ENCODE measurements at regions not wholly inside any gene's neighbourhood (a gene's known extent, or its start where the extent isn't known, plus 50 kb on each side); places are given as distances from the start of the nearest gene placed in this dataset.

DNA sequence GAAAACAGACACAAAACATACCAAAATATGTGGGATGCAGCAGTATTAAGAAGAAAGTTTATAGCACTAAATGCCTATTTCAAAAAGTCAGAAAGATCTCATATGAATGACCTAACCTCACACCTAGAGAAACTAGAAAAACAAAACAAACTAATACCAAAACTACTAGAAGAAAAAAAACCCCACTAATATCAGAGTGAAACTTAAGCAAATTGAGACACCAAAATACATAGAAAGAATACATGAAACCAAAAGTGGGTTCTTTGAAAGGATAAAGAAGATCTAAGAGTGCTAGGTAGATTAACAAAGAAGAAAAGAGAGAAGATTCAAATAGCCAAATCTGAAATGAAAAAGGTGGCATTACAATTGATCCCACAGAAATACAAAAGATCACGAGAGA lies 494.1 kb downstream of the SH2D4B start:
- TF ChIP-seq, protein P1, sequence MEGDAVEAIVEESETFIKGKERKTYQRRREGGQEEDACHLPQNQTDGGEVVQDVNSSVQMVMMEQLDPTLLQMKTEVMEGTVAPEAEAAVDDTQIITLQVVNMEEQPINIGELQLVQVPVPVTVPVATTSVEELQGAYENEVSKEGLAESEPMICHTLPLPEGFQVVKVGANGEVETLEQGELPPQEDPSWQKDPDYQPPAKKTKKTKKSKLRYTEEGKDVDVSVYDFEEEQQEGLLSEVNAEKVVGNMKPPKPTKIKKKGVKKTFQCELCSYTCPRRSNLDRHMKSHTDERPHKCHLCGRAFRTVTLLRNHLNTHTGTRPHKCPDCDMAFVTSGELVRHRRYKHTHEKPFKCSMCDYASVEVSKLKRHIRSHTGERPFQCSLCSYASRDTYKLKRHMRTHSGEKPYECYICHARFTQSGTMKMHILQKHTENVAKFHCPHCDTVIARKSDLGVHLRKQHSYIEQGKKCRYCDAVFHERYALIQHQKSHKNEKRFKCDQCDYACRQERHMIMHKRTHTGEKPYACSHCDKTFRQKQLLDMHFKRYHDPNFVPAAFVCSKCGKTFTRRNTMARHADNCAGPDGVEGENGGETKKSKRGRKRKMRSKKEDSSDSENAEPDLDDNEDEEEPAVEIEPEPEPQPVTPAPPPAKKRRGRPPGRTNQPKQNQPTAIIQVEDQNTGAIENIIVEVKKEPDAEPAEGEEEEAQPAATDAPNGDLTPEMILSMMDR (IDR thresholded peaks at IDR 0.05; ENCODE audit: insufficient read depth, low read depth, low read length), result no peak
- no peak for TF ChIP-seq EZH2 (IDR thresholded peaks at IDR 0.05; ENCODE audit: insufficient read depth, low read length)
- Mint-ChIP-seq H3K36me3 (ENCODE audit: low read depth, unreplicated experiment) (no peaks in the 10 kb centered on the region), H3K27me3 (ENCODE audit: low read depth, unreplicated experiment) (peaks cover 2% of the 10 kb centered on the region), H3K4me3 (ENCODE audit: unreplicated experiment) (no peak overlapping the region), H3K4me1 (ENCODE audit: low read depth, unreplicated experiment) (peaks cover 8% of the 10 kb centered on the region), H3K9me3 (ENCODE audit: unreplicated experiment) (peaks cover 9% of the 10 kb centered on the region), H3K27ac (ENCODE audit: unreplicated experiment) (no peak overlapping the region)
- no peak overlapping the region for H3K4me2 ChIP-seq (ENCODE audit: low read length)
- H3K9ac ChIP-seq (ENCODE audit: low read length), result no peak overlapping the region
- H3K27ac ChIP-seq (ENCODE audit: low read depth, low read length), result no peak overlapping the region
- no peak for FAIRE-seq
- H3K9me3 ChIP-seq (ENCODE audit: insufficient read depth, low read depth, low read length), result peaks cover 5% of the 10 kb centered on the region
- H3K4me1 ChIP-seq (ENCODE audit: insufficient read depth, low read length), result no peaks in the 10 kb centered on the region
- H3K4me3 ChIP-seq (ENCODE audit: insufficient read depth, low read depth, low read length), result no peak overlapping the region
- no peak for DNase-seq (ENCODE audit: low read depth)
- H4K20me1 ChIP-seq (ENCODE audit: insufficient read depth, low read length), result no peaks in the 10 kb centered on the region
- no peaks in the 10 kb centered on the region for H3K79me2 ChIP-seq (ENCODE audit: insufficient read depth, low read length)
- no peak overlapping the region for H2AFZ ChIP-seq (ENCODE audit: low read depth, low read length)
- H3K27me3 ChIP-seq (ENCODE audit: insufficient read depth, low read length), result no peaks in the 10 kb centered on the region
- H3K36me3 ChIP-seq (ENCODE audit: insufficient read depth, low read length), result no peaks in the 10 kb centered on the region

DNA sequence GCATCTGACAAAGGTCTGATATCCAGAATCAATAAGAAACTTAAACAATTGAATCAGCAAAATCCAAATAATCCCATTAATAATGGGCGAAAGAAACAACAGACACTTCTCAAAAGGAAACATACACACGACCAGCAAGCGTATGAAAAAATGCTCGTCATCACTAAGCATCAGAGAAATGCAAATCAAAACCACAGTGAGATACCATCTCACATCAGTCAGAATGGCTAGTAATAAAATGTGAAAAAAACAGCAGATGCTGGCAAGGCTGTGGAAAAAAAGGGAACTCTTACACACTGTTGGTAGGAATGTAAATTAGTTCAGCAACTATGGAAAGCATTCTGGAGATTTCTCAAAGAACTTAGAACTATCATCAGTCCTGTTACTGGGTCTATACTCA lies 496.7 kb downstream of the SH2D4B start:
- no peak overlapping the region for H3K4me2 ChIP-seq (ENCODE audit: low read length)
- H3K36me3 ChIP-seq (ENCODE audit: insufficient read depth, low read length), result no peaks in the 10 kb centered on the region
- H3K4me3 Mint-ChIP-seq (ENCODE audit: unreplicated experiment), result no peak overlapping the region
- no peaks in the 10 kb centered on the region for H4K20me1 ChIP-seq (ENCODE audit: insufficient read depth, low read length)
- H2AFZ ChIP-seq (ENCODE audit: low read depth, low read length), result no peak overlapping the region
- H3K36me3 Mint-ChIP-seq (ENCODE audit: low read depth, unreplicated experiment), result no peaks in the 10 kb centered on the region
- H3K27me3 ChIP-seq (ENCODE audit: insufficient read depth, low read length), result no peaks in the 10 kb centered on the region
- no peak overlapping the region for H3K9ac ChIP-seq (ENCODE audit: low read length)
- no peak overlapping the region for H3K4me3 ChIP-seq (ENCODE audit: insufficient read depth, low read depth, low read length)
- H3K4me1 Mint-ChIP-seq (ENCODE audit: low read depth, unreplicated experiment), result no peaks in the 10 kb centered on the region
- FAIRE-seq (no peak), DNase-seq (ENCODE audit: low read depth) (no peak)
- H3K9me3 ChIP-seq (ENCODE audit: insufficient read depth, low read depth, low read length), result peaks cover 2% of the 10 kb centered on the region
- no peaks in the 10 kb centered on the region for H3K4me1 ChIP-seq (ENCODE audit: insufficient read depth, low read length)
- peaks cover 6% of the 10 kb centered on the region for H3K9me3 Mint-ChIP-seq (ENCODE audit: unreplicated experiment)
- H3K27ac Mint-ChIP-seq (ENCODE audit: unreplicated experiment), result no peak overlapping the region
- H3K27me3 Mint-ChIP-seq (ENCODE audit: low read depth, unreplicated experiment), result peaks cover 2% of the 10 kb centered on the region
- H3K27ac ChIP-seq (ENCODE audit: low read depth, low read length), result no peak overlapping the region
- TF ChIP-seq EZH2 (IDR thresholded peaks at IDR 0.05; ENCODE audit: insufficient read depth, low read length), result no peak
- TF ChIP-seq, protein P1 (IDR thresholded peaks at IDR 0.05; ENCODE audit: insufficient read depth, low read depth, low read length), result no peak
- H3K79me2 ChIP-seq (ENCODE audit: insufficient read depth, low read length), result no peaks in the 10 kb centered on the region

DNA sequence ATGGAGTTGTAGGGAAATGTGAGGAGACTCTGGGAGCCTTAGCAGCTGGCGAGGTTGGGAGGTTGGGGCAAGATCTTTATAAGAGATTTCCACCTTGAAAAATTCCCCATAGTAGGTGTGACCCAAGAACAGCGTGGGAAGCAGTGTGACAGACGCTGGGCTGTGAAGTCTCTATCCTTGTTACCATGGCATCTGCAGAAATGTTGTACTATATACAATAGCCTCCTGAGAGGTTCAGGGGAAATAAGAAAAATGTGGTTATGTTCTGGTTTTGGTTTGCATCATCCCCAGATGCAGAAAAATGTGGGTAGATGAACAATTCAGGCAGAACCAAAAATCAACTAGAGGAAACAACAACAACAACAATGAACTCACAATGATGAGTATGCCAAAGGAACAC lies 498.6 kb downstream of the SH2D4B start:
- H3K4me3 Mint-ChIP-seq (ENCODE audit: unreplicated experiment), result no peak overlapping the region
- DNase-seq (ENCODE audit: low read depth) (no peak), FAIRE-seq (no peak)
- H3K27ac Mint-ChIP-seq (ENCODE audit: unreplicated experiment), result peak overlapping the region; percentile 66
- no peaks in the 10 kb centered on the region for H4K20me1 ChIP-seq (ENCODE audit: insufficient read depth, low read length)
- no peak overlapping the region for H3K4me2 ChIP-seq (ENCODE audit: low read length)
- H3K36me3 ChIP-seq (ENCODE audit: insufficient read depth, low read length), result no peaks in the 10 kb centered on the region
- no peaks in the 10 kb centered on the region for H3K9me3 ChIP-seq (ENCODE audit: insufficient read depth, low read depth, low read length)
- H3K4me1 Mint-ChIP-seq (ENCODE audit: low read depth, unreplicated experiment), result no peaks in the 10 kb centered on the region
- no peak overlapping the region for H3K27ac ChIP-seq (ENCODE audit: low read depth, low read length)
- H3K79me2 ChIP-seq (ENCODE audit: insufficient read depth, low read length), result no peaks in the 10 kb centered on the region
- H3K4me3 ChIP-seq (ENCODE audit: insufficient read depth, low read depth, low read length), result no peak overlapping the region
- H3K27me3 ChIP-seq (ENCODE audit: insufficient read depth, low read length), result no peaks in the 10 kb centered on the region
- no peak overlapping the region for H2AFZ ChIP-seq (ENCODE audit: low read depth, low read length)
- peaks cover 2% of the 10 kb centered on the region for H3K27me3 Mint-ChIP-seq (ENCODE audit: low read depth, unreplicated experiment)
- TF ChIP-seq, protein P1 (IDR thresholded peaks at IDR 0.05; ENCODE audit: insufficient read depth, low read depth, low read length), result no peak
- no peak for TF ChIP-seq EZH2 (IDR thresholded peaks at IDR 0.05; ENCODE audit: insufficient read depth, low read length)
- H3K9ac ChIP-seq (ENCODE audit: low read length), result no peak overlapping the region
- H3K36me3 Mint-ChIP-seq (ENCODE audit: low read depth, unreplicated experiment), result no peaks in the 10 kb centered on the region
- peaks cover 6% of the 10 kb centered on the region for H3K9me3 Mint-ChIP-seq (ENCODE audit: unreplicated experiment)
- no peaks in the 10 kb centered on the region for H3K4me1 ChIP-seq (ENCODE audit: insufficient read depth, low read length)

Data from astrocyte (in vitro differentiated cells and primary cell).